Colonic mucosa (tissue), 4 donors: ENCODE measurements at regions not wholly inside any gene's neighbourhood (a gene's known extent, or its start where the extent isn't known, plus 50 kb on each side); places are given as distances from the start of the nearest gene placed in this dataset.

Experiments
- DNase-seq: peaks from one replicate; pipeline ENCODE4 v3.0.0-alpha.2; 2020
- H3K27ac ChIP-seq: fragments of 200-600 bp; one replicate; pipeline ENCODE4 v1.8.0; 2021
- H3K27me3 ChIP-seq: fragments of 200-600 bp; one replicate; pipeline ENCODE4 v1.8.0; 2021
- H3K36me3 ChIP-seq: fragments of 200-600 bp; one replicate; pipeline ENCODE4 v1.8.0; 2021
- H3K4me1 ChIP-seq: fragments of 200-600 bp; one replicate; pipeline ENCODE4 v1.8.0; 2021; ENCODE audit warnings: mild to moderate bottlenecking
- H3K4me3 ChIP-seq: fragments of 200-600 bp; one replicate; pipeline ENCODE4 v1.8.0; 2021
- H3K9ac ChIP-seq, 2 donors: one replicate each; pipeline ENCODE4 v1.7.0; 2013; ENCODE audit warnings: control low read depth in 2 of 2, low read depth in 2 of 2, low read length in 2 of 2
- H3K9me3 ChIP-seq: fragments of 200-600 bp; one replicate; pipeline ENCODE4 v1.8.0; 2021
- CTCF ChIP-seq: fragments of 200-600 bp; IDR thresholded peaks from one replicate; pipeline ENCODE4 v1.8.0; 2022; ENCODE audit warnings: antibody characterized with exemption, mild to moderate bottlenecking
- intact Hi-C: fragments of 100-400 bp; cut with DNase I; formaldehyde crosslinking; loops from one replicate; pipeline ENCODE4 v1.14.1; 2022
- donor health status: healthy.
- donor health status: DM: no; HTN: no; CAD: no.
- donor health status: DM: no; HTN: no; CAD: no.

DNA sequence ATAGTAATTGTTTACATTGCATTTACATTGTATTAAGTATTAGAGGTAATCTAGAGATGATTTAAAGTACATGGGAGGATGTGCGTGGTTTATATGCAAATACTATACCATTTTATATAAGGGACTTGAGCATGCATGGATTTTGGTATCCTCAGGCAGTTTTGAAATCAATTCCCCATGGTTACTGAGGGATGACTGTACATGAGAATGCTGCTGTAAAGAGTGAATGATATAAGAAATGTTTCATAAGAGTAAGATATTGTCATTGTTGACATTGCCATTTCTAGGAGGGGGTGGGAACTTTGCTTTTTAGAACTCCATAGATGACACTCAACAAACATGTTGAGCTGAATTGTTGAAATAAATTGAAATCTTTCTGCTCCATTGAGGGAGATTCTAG, 185.0 kb downstream of the SEMA6A start:
- Histone ChIP-seq H3K4me3 (no peak overlapping the region), H3K36me3 (no peaks in the 10 kb centered on the region), H3K27ac (no peak overlapping the region), H3K4me1 (no peaks in the 10 kb centered on the region), H3K9me3 (no peaks in the 10 kb centered on the region), H3K27me3 (no peaks in the 10 kb centered on the region), H3K9ac (no peak overlapping the region)
- no peak for DNase-seq
- intact Hi-C loops = no loop called here
- no peak for TF ChIP-seq CTCF

DNA sequence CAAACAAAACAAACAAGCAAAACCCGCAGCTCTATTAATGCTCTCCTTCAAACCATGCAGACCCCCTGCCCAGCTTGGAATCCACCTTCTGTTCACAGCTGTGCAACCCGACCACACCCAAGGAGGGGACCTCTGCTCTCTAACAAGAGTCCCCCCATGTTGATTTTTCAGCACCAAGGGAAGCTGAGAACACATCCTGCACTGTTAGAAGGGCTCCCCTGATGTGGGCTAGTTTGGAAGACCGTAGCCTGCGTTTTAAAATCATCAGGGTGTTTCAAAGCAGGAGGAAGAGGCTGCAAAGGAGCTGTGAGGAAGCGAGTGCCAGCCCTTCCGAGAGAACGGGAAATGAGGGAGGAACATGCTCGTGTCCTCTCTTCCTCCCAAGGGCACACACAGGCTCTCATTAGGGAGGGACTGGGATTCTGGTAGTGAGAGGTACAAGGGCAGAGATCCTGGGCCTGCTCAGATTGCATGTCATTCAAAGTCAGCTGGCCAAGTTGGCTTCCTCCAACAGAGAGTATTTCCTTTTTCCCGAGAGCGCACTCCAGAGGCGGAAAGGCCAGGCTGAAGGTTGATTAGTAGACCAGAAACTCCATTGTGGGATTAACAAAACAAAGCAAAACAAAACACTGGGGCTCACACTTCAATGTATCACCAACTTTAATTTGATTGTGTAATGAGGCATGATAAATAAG, 185.9 kb downstream of the SEMA6A start:
- H3K27ac ChIP-seq = no peak overlapping the region
- no peak for TF ChIP-seq CTCF

DNA sequence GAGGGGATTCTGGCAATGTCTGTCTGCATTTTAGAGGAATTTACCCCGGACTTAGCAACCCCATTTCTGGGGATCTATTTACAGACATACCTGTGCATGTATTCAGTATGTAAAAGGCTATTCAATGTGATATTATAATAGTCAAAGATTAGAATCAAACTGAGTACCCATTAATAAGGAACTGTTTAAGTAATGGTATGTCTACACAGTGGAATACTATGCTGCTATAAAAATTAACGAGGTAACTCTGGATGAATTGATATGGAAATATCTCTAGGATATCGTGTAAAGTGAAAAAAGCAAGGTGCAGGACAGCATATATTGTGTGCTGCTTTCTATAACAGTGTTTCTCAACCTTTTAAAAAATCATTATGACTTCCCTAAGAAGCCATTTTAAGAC, 186.9 kb downstream of the SEMA6A start:
- Histone ChIP-seq H3K27ac (no peak overlapping the region), H3K4me1 (no peaks in the 10 kb centered on the region), H3K36me3 (no peaks in the 10 kb centered on the region), H3K9me3 (no peaks in the 10 kb centered on the region), H3K4me3 (no peak overlapping the region), H3K27me3 (no peaks in the 10 kb centered on the region), H3K9ac (no peak overlapping the region)
- no peak for TF ChIP-seq CTCF
- DNase-seq = no peak
- intact Hi-C loops = no loop called here

More for the DNA sequence above, 185.9 kb downstream of the SEMA6A start:
- no peaks in the 10 kb centered on the region for H3K4me1 ChIP-seq
- no peak overlapping the region for H3K9ac ChIP-seq
- H3K36me3 ChIP-seq = no peaks in the 10 kb centered on the region
- no peak overlapping the region for H3K4me3 ChIP-seq
- no peaks in the 10 kb centered on the region for H3K27me3 ChIP-seq
- no peak for DNase-seq
- intact Hi-C loops = no loop called here
- no peaks in the 10 kb centered on the region for H3K9me3 ChIP-seq

- H3K4me3 ChIP-seq = no peak overlapping the region
- no peaks in the 10 kb centered on the region for H3K9me3 ChIP-seq
- DNase-seq = no peak
- H3K27ac ChIP-seq = no peak overlapping the region
- H3K36me3 ChIP-seq = no peaks in the 10 kb centered on the region
- no peak overlapping the region for H3K9ac ChIP-seq
- TF ChIP-seq CTCF = no peak
- intact Hi-C loops = no loop called here
- no peaks in the 10 kb centered on the region for H3K27me3 ChIP-seq
- no peaks in the 10 kb centered on the region for H3K4me1 ChIP-seq
These were observed 188.0 kb downstream of the SEMA6A start for GRCh38 chr5:116386633-116387032.

- no peaks in the 10 kb centered on the region for H3K9me3 ChIP-seq
- intact Hi-C loops = no loop called here
- no peak for TF ChIP-seq CTCF
- no peaks in the 10 kb centered on the region for H3K27me3 ChIP-seq
- no peak for DNase-seq
- no peak overlapping the region for H3K9ac ChIP-seq
- no peaks in the 10 kb centered on the region for H3K4me1 ChIP-seq
- H3K4me3 ChIP-seq = no peak overlapping the region
- no peaks in the 10 kb centered on the region for H3K36me3 ChIP-seq
- H3K27ac ChIP-seq = no peak overlapping the region
These were observed 191.8 kb downstream of the SEMA6A start for GRCh38 chr5:116382874-116383266.
